ENCODE measurements at regions not wholly inside any gene's neighbourhood (a gene's known extent, or its start where the extent isn't known, plus 50 kb on each side); places are given as distances from the start of the nearest gene placed in this dataset.

DNA sequence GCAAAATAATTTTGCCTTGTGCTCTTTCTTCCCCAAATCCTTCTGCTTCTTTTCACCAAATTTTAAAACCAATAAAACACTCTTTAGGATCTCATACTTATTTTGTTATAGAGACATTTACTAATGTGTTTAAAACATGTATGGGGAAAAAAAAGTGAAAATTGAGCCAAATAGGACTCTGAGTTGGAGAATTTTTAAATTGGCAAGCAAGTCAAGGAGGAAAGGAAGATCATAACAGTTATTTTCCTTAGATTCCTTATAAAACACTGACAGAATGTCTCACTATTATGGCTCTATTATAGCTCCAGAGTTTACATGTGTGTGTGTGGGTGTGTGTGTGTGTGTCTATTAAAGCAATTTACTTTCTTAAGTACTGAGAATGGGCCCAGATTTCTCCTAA is 220.5 kb downstream of the SLC6A15 start:
- DNase-seq, result no peak
- H3K27me3 Mint-ChIP-seq (ENCODE audit: low read depth in 3 of 3), result peaks cover 0 to 2% (median 0%) of the 10 kb centered on the region in 3 donors
- no peaks in the 10 kb centered on the region for H3K36me3 Mint-ChIP-seq
- H3K9me3 Mint-ChIP-seq, result peaks cover 0 to 37% (median 13%) of the 10 kb centered on the region in 6 donors
- no peak overlapping the region for H3K4me3 Mint-ChIP-seq
- no peaks in the 10 kb centered on the region for H3K4me1 Mint-ChIP-seq
- H3K27ac Mint-ChIP-seq, result no peak overlapping the region

DNA sequence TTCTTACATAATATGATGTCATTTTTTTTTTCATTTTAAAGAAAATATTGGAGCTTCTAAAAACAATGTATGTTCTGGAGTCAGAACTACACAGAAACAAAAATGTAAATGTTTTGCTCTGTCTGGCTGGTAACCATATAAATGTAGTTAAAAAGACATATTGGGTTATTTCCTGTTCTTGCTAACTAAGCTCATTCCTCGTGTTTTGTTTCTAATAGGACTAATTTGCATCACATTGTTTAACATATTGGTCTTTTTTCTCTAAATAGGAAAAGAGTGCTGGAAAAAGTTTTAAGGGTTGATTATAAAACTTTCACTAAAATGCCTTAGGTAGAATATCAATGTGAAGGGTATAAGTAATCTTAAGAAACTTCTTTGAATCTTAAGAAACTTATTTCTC is 221.3 kb downstream of the SLC6A15 start:
- DNase-seq, result no peak
- Mint-ChIP-seq H3K27ac (no peak overlapping the region), H3K9me3 (peaks cover 0 to 33% (median 12%) of the 10 kb centered on the region in 6 donors), H3K4me3 (no peak overlapping the region), H3K4me1 (no peaks in the 10 kb centered on the region), H3K27me3 (ENCODE audit: low read depth in 3 of 3) (peaks cover 0 to 2% (median 0%) of the 10 kb centered on the region in 3 donors), H3K36me3 (no peaks in the 10 kb centered on the region)

GRCh38 chr12:84689638-84690037 is 223.0 kb downstream of the SLC6A15 start:
- no peak for DNase-seq
- H3K4me3 Mint-ChIP-seq, result no peak overlapping the region
- H3K9me3 Mint-ChIP-seq, result peaks cover 0 to 33% (median 11%) of the 10 kb centered on the region in 6 donors
- H3K36me3 Mint-ChIP-seq, result no peaks in the 10 kb centered on the region
- H3K27me3 Mint-ChIP-seq (ENCODE audit: low read depth in 3 of 3), result peaks cover 0 to 2% (median 0%) of the 10 kb centered on the region in 3 donors
- no peak overlapping the region for H3K27ac Mint-ChIP-seq
- H3K4me1 Mint-ChIP-seq, result no peaks in the 10 kb centered on the region

- no peaks in the 10 kb centered on the region for H3K4me1 Mint-ChIP-seq
- H3K27me3 Mint-ChIP-seq (ENCODE audit: low read depth in 3 of 3), result no peaks in the 10 kb centered on the region
- H3K9me3 Mint-ChIP-seq, result peaks cover 5 to 35% (median 12%) of the 10 kb centered on the region in 6 donors
- H3K36me3 Mint-ChIP-seq, result no peaks in the 10 kb centered on the region
- H3K4me3 Mint-ChIP-seq, result no peak overlapping the region
- no peak for DNase-seq
- H3K27ac Mint-ChIP-seq, result no peak overlapping the region
Measured at GRCh38 chr12:84685379-84685778, 227.2 kb downstream of the SLC6A15 start.

GRCh38 chr12:84676787-84677186 is 235.8 kb downstream of the SLC6A15 start:
- no peak overlapping the region for H3K27ac Mint-ChIP-seq
- H3K27me3 Mint-ChIP-seq (ENCODE audit: low read depth in 3 of 3), result no peaks in the 10 kb centered on the region
- no peak for DNase-seq
- H3K4me3 Mint-ChIP-seq, result no peak overlapping the region
- H3K4me1 Mint-ChIP-seq, result no peaks in the 10 kb centered on the region
- peaks cover 0 to 4% (median 0%) of the 10 kb centered on the region in 3 donors for H3K36me3 Mint-ChIP-seq
- H3K9me3 Mint-ChIP-seq, result peaks cover 12 to 17% (median 15%) of the 10 kb centered on the region in 6 donors

DNA sequence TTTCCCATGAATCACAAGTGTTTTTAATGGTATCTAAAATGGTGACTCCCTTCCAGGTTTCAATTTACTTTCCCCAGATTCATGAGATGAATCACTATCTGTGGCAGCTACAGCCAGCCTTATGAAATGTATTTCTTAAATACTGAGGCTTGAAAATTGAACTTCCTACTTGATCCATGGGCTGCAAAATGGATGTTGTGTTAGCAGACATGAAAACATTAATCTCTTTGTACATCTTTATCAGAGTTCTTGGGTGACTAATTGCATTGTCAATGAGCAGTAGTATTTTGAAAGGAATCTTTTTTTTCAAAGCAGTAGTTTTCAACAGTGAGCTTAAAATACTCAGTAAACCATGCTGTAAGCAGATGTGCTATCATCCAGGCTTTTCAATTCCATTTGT is 250.8 kb downstream of the SLC6A15 start:
- Mint-ChIP-seq H3K4me1 (no peaks in the 10 kb centered on the region), H3K27me3 (ENCODE audit: low read depth in 3 of 3) (no peaks in the 10 kb centered on the region), H3K9me3 (peaks cover 0 to 16% (median 3%) of the 10 kb centered on the region in 6 donors), H3K27ac (no peak overlapping the region), H3K36me3 (no peaks in the 10 kb centered on the region), H3K4me3 (no peak overlapping the region)
- DNase-seq, result no peak

DNA sequence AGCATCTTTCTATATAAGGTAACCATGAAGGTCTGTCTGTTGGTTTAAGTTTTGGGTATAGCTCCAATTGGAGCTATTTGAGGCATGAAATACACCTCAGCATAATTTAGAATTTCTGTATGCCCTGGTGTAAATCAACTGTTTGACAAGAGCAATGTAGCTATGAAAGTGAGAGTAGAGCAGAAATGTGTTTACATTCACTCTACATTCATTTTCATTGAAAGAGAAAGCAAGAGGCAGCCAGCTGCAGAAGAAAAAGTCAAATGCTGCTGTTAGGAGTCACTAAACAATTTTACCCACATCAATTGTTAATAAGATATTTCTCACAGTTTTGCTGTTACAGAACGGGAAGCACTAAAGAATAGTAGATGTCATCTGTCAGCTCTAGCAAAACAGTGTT is 252.5 kb downstream of the SLC6A15 start:
- DNase-seq, result no peak
- Mint-ChIP-seq H3K27ac (no peak overlapping the region), H3K36me3 (no peaks in the 10 kb centered on the region), H3K27me3 (ENCODE audit: low read depth in 3 of 3) (no peaks in the 10 kb centered on the region), H3K4me3 (no peak overlapping the region), H3K4me1 (no peaks in the 10 kb centered on the region), H3K9me3 (peaks cover 0 to 21% (median 5%) of the 10 kb centered on the region in 6 donors)

- no peaks in the 10 kb centered on the region for H3K36me3 Mint-ChIP-seq
- peaks cover 0 to 21% (median 5%) of the 10 kb centered on the region in 6 donors for H3K9me3 Mint-ChIP-seq
- H3K4me3 Mint-ChIP-seq, result no peak overlapping the region
- DNase-seq, result no peak
- peaks cover 0 to 1% (median 0%) of the 10 kb centered on the region in 3 donors for H3K27me3 Mint-ChIP-seq (ENCODE audit: low read depth in 3 of 3)
- H3K4me1 Mint-ChIP-seq, result no peaks in the 10 kb centered on the region
- no peak overlapping the region for H3K27ac Mint-ChIP-seq
Measured at GRCh38 chr12:84658877-84659276, 253.7 kb downstream of the SLC6A15 start.

- H3K9me3 Mint-ChIP-seq, result peaks cover 0 to 17% (median 6%) of the 10 kb centered on the region in 6 donors
- no peak overlapping the region for H3K27ac Mint-ChIP-seq
- no peak overlapping the region for H3K4me3 Mint-ChIP-seq
- DNase-seq, result no peak
- peaks cover 0 to 1% (median 0%) of the 10 kb centered on the region in 3 donors for H3K27me3 Mint-ChIP-seq (ENCODE audit: low read depth in 3 of 3)
- no peaks in the 10 kb centered on the region for H3K36me3 Mint-ChIP-seq
- H3K4me1 Mint-ChIP-seq, result no peaks in the 10 kb centered on the region
Measured at GRCh38 chr12:84656705-84657104, 255.9 kb downstream of the SLC6A15 start.

DNA sequence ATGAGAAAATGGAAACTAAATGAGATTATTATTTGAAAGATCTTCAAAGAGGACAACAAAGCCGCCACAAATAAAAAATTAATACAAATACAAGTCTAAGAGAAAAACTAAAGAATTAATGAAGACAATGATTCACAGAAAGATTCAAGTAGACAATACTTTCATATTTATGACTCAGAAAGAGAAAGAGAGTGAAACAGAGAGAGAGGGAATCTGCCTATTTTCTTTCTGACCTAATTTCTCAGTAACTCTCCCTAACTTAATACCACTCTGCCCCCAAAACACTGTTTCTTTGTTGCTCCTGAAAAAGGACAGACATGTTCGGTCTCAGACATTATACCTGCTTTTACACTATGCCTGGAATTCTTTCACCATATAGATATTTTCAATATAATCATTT is 259.1 kb downstream of the SLC6A15 start:
- Mint-ChIP-seq H3K27ac (no peak overlapping the region), H3K4me3 (no peak overlapping the region), H3K4me1 (no peaks in the 10 kb centered on the region), H3K36me3 (no peaks in the 10 kb centered on the region), H3K9me3 (peaks cover 0 to 14% (median 4%) of the 10 kb centered on the region in 6 donors), H3K27me3 (ENCODE audit: low read depth in 3 of 3) (peaks cover 0 to 1% (median 0%) of the 10 kb centered on the region in 3 donors)
- no peak for DNase-seq

DNA sequence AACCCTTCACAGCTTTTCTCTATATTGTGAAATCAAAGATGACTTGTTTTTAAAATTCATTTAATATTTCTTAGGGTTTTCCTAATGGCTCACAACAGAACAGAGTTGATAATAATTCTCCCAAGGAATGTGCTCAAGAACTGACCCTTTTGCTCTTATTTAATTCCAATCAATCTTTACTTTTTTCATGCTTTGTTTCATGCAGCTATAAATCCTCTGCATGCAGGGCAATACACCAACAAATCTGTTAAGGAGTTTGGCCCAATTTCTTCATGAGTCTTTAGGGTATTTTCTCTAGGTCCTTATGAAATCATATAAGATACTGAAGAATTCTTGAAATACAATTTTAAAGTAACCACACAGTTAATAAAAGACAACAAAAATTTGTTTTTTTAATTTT is 264.2 kb downstream of the SLC6A15 start:
- no peaks in the 10 kb centered on the region for H3K36me3 Mint-ChIP-seq
- H3K27me3 Mint-ChIP-seq (ENCODE audit: low read depth in 3 of 3), result no peaks in the 10 kb centered on the region
- H3K4me1 Mint-ChIP-seq, result no peaks in the 10 kb centered on the region
- H3K9me3 Mint-ChIP-seq, result peaks cover 0 to 17% (median 4%) of the 10 kb centered on the region in 6 donors
- no peak for DNase-seq
- H3K27ac Mint-ChIP-seq, result no peak overlapping the region
- H3K4me3 Mint-ChIP-seq, result no peak overlapping the region

DNA sequence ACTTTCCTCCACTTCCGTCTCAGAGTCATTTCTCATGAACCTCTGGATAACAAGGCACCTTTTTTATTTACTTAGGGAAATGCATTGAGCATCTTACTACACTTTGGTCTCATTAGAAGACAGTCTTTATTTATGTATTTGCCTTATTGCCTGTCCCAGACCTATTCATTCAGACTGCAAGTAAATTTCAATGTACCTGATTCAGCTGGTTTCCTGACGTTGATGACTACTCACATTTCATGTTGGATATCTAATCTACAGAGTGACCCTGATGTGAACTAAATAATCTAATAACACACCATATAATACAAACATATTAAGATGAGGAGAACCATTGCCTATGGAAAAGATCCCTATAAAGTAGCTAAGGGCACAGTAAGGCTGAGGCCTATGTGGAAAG is 267.7 kb downstream of the SLC6A15 start:
- H3K27ac Mint-ChIP-seq, result no peak overlapping the region
- H3K27me3 Mint-ChIP-seq (ENCODE audit: low read depth in 3 of 3), result peaks cover 0 to 2% (median 0%) of the 10 kb centered on the region in 3 donors
- H3K4me1 Mint-ChIP-seq, result no peaks in the 10 kb centered on the region
- H3K9me3 Mint-ChIP-seq, result peaks cover 4 to 15% (median 8%) of the 10 kb centered on the region in 6 donors
- H3K4me3 Mint-ChIP-seq, result no peak overlapping the region
- H3K36me3 Mint-ChIP-seq, result no peaks in the 10 kb centered on the region
- no peak for DNase-seq

- Mint-ChIP-seq H3K27ac (no peak overlapping the region), H3K4me3 (no peak overlapping the region), H3K27me3 (ENCODE audit: low read depth in 3 of 3) (peaks cover 0 to 2% (median 0%) of the 10 kb centered on the region in 3 donors), H3K36me3 (no peaks in the 10 kb centered on the region), H3K9me3 (peaks cover 4 to 12% (median 6%) of the 10 kb centered on the region in 6 donors), H3K4me1 (no peaks in the 10 kb centered on the region)
- DNase-seq, result no peak
Measured at GRCh38 chr12:84643993-84644392, 268.6 kb downstream of the SLC6A15 start.

GRCh38 chr12:84641940-84642545 is 270.6 kb downstream of the SLC6A15 start:
- Mint-ChIP-seq H3K4me1 (no peaks in the 10 kb centered on the region), H3K36me3 (no peaks in the 10 kb centered on the region), H3K4me3 (no peak overlapping the region), H3K27me3 (ENCODE audit: low read depth in 3 of 3) (peaks cover 0 to 2% (median 0%) of the 10 kb centered on the region in 3 donors), H3K27ac (no peak overlapping the region), H3K9me3 (peaks cover 0 to 15% (median 6%) of the 10 kb centered on the region in 6 donors)
- no peak for DNase-seq

DNA sequence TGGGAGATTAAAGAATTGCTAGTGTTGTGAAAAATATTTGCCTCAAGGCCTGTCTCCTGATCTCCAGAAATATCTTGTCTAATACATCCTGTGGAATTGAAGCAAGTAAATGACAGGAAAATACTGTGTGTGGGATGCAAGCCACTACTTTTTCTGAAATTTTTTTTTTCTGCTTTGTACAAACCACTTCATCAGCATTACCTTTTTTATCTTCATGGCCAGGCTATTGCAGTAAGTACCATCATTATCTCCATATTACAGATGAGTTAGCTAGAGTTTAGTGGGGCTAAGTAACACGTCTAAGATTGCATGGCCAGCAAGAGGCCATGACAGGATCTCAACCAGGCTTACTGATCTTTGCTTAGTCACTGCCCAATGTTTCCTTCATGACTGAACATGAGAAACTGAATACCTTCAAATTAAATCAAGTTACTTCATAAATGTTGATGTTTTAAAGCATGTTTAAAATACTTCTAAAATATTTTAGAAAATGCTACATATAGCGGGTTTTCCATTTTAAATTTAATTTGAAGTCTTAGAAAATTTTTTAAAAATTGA is 273.7 kb downstream of the SLC6A15 start:
- Mint-ChIP-seq H3K9me3 (peaks cover 0 to 19% (median 5%) of the 10 kb centered on the region in 6 donors), H3K4me1 (no peaks in the 10 kb centered on the region), H3K27me3 (ENCODE audit: low read depth in 3 of 3) (peaks cover 0 to 2% (median 0%) of the 10 kb centered on the region in 3 donors), H3K36me3 (no peaks in the 10 kb centered on the region), H3K27ac (no peak overlapping the region), H3K4me3 (no peak overlapping the region)
- DNase-seq, result no peak
